ENCODE measurements at regions not wholly inside any gene's neighbourhood (a gene's known extent, or its start where the extent isn't known, plus 50 kb on each side); places are given as distances from the start of the nearest gene placed in this dataset.

GRCh38 chr12:30082381-30082780, 298.6 kb upstream of the TMTC1 start:
- Histone ChIP-seq H3K36me3 (ENCODE audit: control insufficient read depth, insufficient read depth, low read length, severe bottlenecking) (no peaks in the 10 kb centered on the region), H3K9me3 (ENCODE audit: control insufficient read depth, low read length) (no peaks in the 10 kb centered on the region), H3K27me3 (replicated peaks; ENCODE audit: control insufficient read depth, insufficient read depth, low read length) (no peaks in the 10 kb centered on the region), H3K4me1 (ENCODE audit: control insufficient read depth, insufficient read depth, low read length) (peaks cover 5% of the 10 kb centered on the region), H3K4me3 (ENCODE audit: low read length) (no peak overlapping the region), H3K9ac (ENCODE audit: low read length) (no peak overlapping the region)
- DNase-seq (ENCODE audit: low read depth) = no peak

DNA sequence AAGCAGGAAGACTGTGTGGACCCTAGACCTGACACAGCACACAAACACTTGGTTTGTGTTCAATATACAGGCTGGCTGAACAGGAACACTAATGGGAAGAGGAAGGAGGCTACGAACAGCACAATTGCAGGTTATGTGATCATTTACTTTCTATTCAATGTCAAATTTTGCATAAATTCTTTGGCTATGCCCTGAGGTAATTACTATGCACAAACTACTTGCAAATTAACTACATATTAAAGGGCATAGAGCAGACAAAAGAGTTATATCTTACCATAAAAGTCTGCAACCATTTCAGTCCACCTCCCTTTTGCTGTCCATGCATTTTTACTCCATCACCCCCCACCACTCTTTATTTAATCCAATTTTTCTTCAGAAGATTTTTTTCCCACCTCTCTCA, 291.2 kb upstream of the TMTC1 start:
- no peak overlapping the region for H3K4me3 ChIP-seq (ENCODE audit: low read length)
- no peaks in the 10 kb centered on the region for H3K9me3 ChIP-seq (ENCODE audit: control insufficient read depth, low read length)
- no peaks in the 10 kb centered on the region for H3K4me1 ChIP-seq (ENCODE audit: control insufficient read depth, insufficient read depth, low read length)
- DNase-seq (ENCODE audit: low read depth) = no peak
- H3K36me3 ChIP-seq (ENCODE audit: control insufficient read depth, insufficient read depth, low read length, severe bottlenecking) = no peaks in the 10 kb centered on the region
- no peaks in the 10 kb centered on the region for H3K27me3 ChIP-seq (replicated peaks; ENCODE audit: control insufficient read depth, insufficient read depth, low read length)
- H3K9ac ChIP-seq (ENCODE audit: low read length) = no peak overlapping the region

DNA sequence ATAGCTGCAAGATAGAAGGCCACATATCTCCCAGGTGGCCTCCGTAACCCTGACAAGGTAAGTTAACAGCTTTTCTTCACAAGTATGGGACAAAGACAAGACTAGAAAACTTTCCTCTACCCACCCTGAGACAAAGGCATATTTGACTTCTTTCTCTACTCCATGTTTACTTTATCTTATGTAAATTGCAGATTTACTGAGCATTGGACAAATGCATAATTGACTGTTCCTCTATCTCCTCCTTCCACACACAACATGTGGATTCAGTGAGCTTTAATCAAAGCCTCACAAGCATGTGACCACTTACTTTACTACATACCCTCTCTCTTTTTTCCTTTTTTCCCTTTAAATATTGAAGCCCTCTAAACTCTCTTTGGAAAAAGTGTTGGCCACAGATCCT, 289.1 kb upstream of the TMTC1 start:
- H3K4me3 ChIP-seq (ENCODE audit: low read length) = no peak overlapping the region
- H3K36me3 ChIP-seq (ENCODE audit: control insufficient read depth, insufficient read depth, low read length, severe bottlenecking) = no peaks in the 10 kb centered on the region
- no peak for DNase-seq (ENCODE audit: low read depth)
- no peaks in the 10 kb centered on the region for H3K27me3 ChIP-seq (replicated peaks; ENCODE audit: control insufficient read depth, insufficient read depth, low read length)
- no peaks in the 10 kb centered on the region for H3K4me1 ChIP-seq (ENCODE audit: control insufficient read depth, insufficient read depth, low read length)
- no peak overlapping the region for H3K9ac ChIP-seq (ENCODE audit: low read length)
- H3K9me3 ChIP-seq (ENCODE audit: control insufficient read depth, low read length) = peaks cover 2% of the 10 kb centered on the region

DNA sequence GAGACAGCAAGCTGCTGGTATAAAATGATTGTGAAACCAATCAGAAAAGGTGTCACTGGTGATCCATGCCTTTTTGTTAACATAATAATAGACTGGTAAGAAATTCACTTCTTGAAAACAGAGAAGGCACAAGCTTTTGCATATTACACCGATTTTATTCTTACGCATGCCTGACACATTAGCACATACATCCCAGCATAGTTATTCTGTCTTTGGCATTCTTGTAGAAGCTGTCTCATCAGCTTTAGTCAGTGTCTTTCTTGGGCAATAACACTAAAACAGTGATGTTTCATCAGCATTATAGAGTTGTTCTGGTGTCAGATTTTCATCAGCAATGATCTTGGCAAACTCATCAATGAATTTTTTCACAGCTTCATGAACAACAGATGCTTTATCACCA, 283.4 kb upstream of the TMTC1 start:
- no peaks in the 10 kb centered on the region for H3K4me1 ChIP-seq (ENCODE audit: control insufficient read depth, insufficient read depth, low read length)
- no peak overlapping the region for H3K4me3 ChIP-seq (ENCODE audit: low read length)
- peaks cover 4% of the 10 kb centered on the region for H3K9me3 ChIP-seq (ENCODE audit: control insufficient read depth, low read length)
- DNase-seq (ENCODE audit: low read depth) = peak; percentile 32
- no peaks in the 10 kb centered on the region for H3K27me3 ChIP-seq (replicated peaks; ENCODE audit: control insufficient read depth, insufficient read depth, low read length)
- no peaks in the 10 kb centered on the region for H3K36me3 ChIP-seq (ENCODE audit: control insufficient read depth, insufficient read depth, low read length, severe bottlenecking)
- H3K9ac ChIP-seq (ENCODE audit: low read length) = no peak overlapping the region

- Histone ChIP-seq H3K27me3 (replicated peaks; ENCODE audit: control insufficient read depth, insufficient read depth, low read length) (no peaks in the 10 kb centered on the region), H3K36me3 (ENCODE audit: control insufficient read depth, insufficient read depth, low read length, severe bottlenecking) (no peaks in the 10 kb centered on the region), H3K4me3 (ENCODE audit: low read length) (no peak overlapping the region), H3K9me3 (ENCODE audit: control insufficient read depth, low read length) (peaks cover 4% of the 10 kb centered on the region), H3K4me1 (ENCODE audit: control insufficient read depth, insufficient read depth, low read length) (no peaks in the 10 kb centered on the region), H3K9ac (ENCODE audit: low read length) (no peak overlapping the region)
- DNase-seq (ENCODE audit: low read depth) = no peak
These were observed 281.2 kb upstream of the TMTC1 start for GRCh38 chr12:30064906-30065305.

DNA sequence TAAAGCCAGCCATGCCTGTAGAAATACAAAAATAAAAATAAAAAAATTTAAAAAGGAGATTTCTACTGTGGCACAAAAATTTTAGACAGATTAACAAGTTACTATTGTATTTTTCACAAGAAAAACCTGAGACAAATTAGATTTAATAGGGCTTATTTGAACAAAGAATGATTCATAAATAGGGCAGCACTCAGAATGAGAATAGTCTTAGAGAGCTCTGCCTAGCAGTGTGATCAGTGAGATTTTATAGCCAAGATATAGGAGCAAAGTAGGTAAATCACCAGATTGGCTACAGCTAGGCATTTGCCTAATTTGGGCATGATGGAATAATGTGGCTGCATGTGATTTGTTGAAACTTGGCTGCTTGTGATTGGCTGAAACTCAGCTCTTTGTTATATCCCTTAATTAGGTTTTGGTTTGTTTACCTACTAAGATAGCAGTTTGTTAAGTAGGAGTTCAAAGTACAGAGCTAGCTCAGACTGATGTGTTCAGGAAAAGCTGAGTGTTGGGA, 279.7 kb upstream of the TMTC1 start:
- Histone ChIP-seq H3K4me1 (ENCODE audit: control insufficient read depth, insufficient read depth, low read length) (no peaks in the 10 kb centered on the region), H3K9me3 (ENCODE audit: control insufficient read depth, low read length) (peaks cover 4% of the 10 kb centered on the region), H3K4me3 (ENCODE audit: low read length) (no peak overlapping the region), H3K27me3 (replicated peaks; ENCODE audit: control insufficient read depth, insufficient read depth, low read length) (no peaks in the 10 kb centered on the region), H3K36me3 (ENCODE audit: control insufficient read depth, insufficient read depth, low read length, severe bottlenecking) (no peaks in the 10 kb centered on the region), H3K9ac (ENCODE audit: low read length) (no peak overlapping the region)
- no peak for DNase-seq (ENCODE audit: low read depth)

GRCh38 chr12:30048371-30048770, 264.6 kb upstream of the TMTC1 start:
- DNase-seq (ENCODE audit: low read depth) = no peak
- Histone ChIP-seq H3K9me3 (ENCODE audit: control insufficient read depth, low read length) (no peaks in the 10 kb centered on the region), H3K27me3 (replicated peaks; ENCODE audit: control insufficient read depth, insufficient read depth, low read length) (no peaks in the 10 kb centered on the region), H3K4me1 (ENCODE audit: control insufficient read depth, insufficient read depth, low read length) (peaks cover 8% of the 10 kb centered on the region), H3K36me3 (ENCODE audit: control insufficient read depth, insufficient read depth, low read length, severe bottlenecking) (no peaks in the 10 kb centered on the region), H3K9ac (ENCODE audit: low read length) (no peak overlapping the region), H3K4me3 (ENCODE audit: low read length) (no peak overlapping the region)

DNA sequence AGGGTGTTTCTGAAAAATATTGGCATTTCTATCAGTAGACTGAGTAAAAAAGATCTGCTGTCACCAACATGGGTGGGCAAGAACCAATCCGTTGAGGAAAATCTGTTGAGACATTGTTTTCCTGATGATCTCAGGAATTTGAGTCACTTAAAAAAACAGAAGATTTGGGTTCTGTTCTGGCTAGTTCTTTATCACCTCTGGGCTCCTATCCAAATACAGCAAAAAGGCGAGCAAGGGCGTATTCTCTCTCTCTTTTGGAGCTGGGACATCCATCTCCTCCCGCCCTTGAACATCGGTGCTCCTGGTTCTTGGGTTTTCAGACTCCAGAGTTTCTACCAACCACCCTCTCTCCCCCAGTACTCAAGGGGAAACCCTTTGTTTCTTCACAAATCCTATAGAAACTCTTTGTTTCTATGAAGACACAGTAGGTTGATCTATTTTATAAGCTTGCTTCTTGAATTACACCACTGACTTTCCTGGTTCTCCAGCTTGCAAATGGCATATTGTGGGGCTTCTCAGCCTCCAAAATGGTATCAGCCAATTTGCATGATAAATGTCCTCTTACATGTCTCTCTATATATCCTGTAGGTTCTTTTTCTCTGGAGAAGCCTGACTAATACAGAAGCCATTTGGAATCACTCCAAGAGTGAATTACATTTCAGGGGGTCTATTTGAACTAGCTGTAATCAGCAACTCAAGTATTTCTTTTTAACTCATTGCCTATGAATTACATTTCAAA, 263.9 kb upstream of the TMTC1 start:
- no peaks in the 10 kb centered on the region for H3K36me3 ChIP-seq (ENCODE audit: control insufficient read depth, insufficient read depth, low read length, severe bottlenecking)
- no peak overlapping the region for H3K9ac ChIP-seq (ENCODE audit: low read length)
- DNase-seq (ENCODE audit: low read depth) = peak; percentile 50
- H3K27me3 ChIP-seq (replicated peaks; ENCODE audit: control insufficient read depth, insufficient read depth, low read length) = no peaks in the 10 kb centered on the region
- no peak overlapping the region for H3K4me3 ChIP-seq (ENCODE audit: low read length)
- H3K9me3 ChIP-seq (ENCODE audit: control insufficient read depth, low read length) = no peaks in the 10 kb centered on the region
- H3K4me1 ChIP-seq (ENCODE audit: control insufficient read depth, insufficient read depth, low read length) = peaks cover 8% of the 10 kb centered on the region

- no peak overlapping the region for H3K4me3 ChIP-seq (ENCODE audit: low read length)
- H3K4me1 ChIP-seq (ENCODE audit: control insufficient read depth, insufficient read depth, low read length) = peaks cover 8% of the 10 kb centered on the region
- no peaks in the 10 kb centered on the region for H3K36me3 ChIP-seq (ENCODE audit: control insufficient read depth, insufficient read depth, low read length, severe bottlenecking)
- DNase-seq (ENCODE audit: low read depth) = no peak
- no peaks in the 10 kb centered on the region for H3K27me3 ChIP-seq (replicated peaks; ENCODE audit: control insufficient read depth, insufficient read depth, low read length)
- no peak overlapping the region for H3K9ac ChIP-seq (ENCODE audit: low read length)
- no peaks in the 10 kb centered on the region for H3K9me3 ChIP-seq (ENCODE audit: control insufficient read depth, low read length)
These were observed 262.6 kb upstream of the TMTC1 start for GRCh38 chr12:30046376-30046775.

DNA sequence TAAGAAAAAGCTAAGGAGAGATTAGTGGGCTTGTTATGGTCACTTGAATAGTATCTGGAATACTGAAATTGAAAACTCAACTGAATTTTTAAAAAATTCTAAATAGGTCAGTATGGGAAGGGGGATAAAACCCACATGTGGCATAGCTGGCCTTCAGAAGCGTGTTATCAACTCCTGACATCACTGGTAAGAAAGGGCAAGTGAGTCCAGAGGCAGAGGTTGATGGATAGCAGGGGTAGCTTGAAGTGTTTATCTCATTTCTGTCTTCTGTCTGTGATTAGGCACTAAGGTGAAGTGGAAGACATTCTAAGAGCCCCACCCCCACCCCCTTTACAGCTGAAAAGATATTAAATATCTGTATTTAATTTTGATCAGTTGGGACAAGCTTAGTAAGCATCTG, 261.4 kb upstream of the TMTC1 start:
- Histone ChIP-seq H3K9me3 (ENCODE audit: control insufficient read depth, low read length) (no peaks in the 10 kb centered on the region), H3K4me1 (ENCODE audit: control insufficient read depth, insufficient read depth, low read length) (peaks cover 8% of the 10 kb centered on the region), H3K4me3 (ENCODE audit: low read length) (no peak overlapping the region), H3K27me3 (replicated peaks; ENCODE audit: control insufficient read depth, insufficient read depth, low read length) (no peaks in the 10 kb centered on the region), H3K9ac (ENCODE audit: low read length) (no peak overlapping the region), H3K36me3 (ENCODE audit: control insufficient read depth, insufficient read depth, low read length, severe bottlenecking) (no peaks in the 10 kb centered on the region)
- no peak for DNase-seq (ENCODE audit: low read depth)

GRCh38 chr12:30044206-30044605, 260.5 kb upstream of the TMTC1 start:
- no peak for DNase-seq (ENCODE audit: low read depth)
- Histone ChIP-seq H3K4me3 (ENCODE audit: low read length) (no peak overlapping the region), H3K36me3 (ENCODE audit: control insufficient read depth, insufficient read depth, low read length, severe bottlenecking) (no peaks in the 10 kb centered on the region), H3K9ac (ENCODE audit: low read length) (no peak overlapping the region), H3K4me1 (ENCODE audit: control insufficient read depth, insufficient read depth, low read length) (peaks cover 8% of the 10 kb centered on the region), H3K27me3 (replicated peaks; ENCODE audit: control insufficient read depth, insufficient read depth, low read length) (no peaks in the 10 kb centered on the region), H3K9me3 (ENCODE audit: control insufficient read depth, low read length) (no peaks in the 10 kb centered on the region)
